ENCODE measurements at regions not wholly inside any gene's neighbourhood (a gene's known extent, or its start where the extent isn't known, plus 50 kb on each side); places are given as distances from the start of the nearest gene placed in this dataset.

GRCh38 chr4:20386906-20387305, 135.2 kb downstream of the SLIT2 start:
- TF ChIP-seq EZH2 (IDR thresholded peaks at IDR 0.05) (no peak), POLR2AphosphoS5 (IDR thresholded peaks at IDR 0.05; ENCODE audit: borderline replicate concordance, low read depth, low read length) (no peak)

Measured in SK-N-MC (cell line).